GM12878 (cell line): ENCODE measurements at regions not wholly inside any gene's neighbourhood (a gene's known extent, or its start where the extent isn't known, plus 50 kb on each side); places are given as distances from the start of the nearest gene placed in this dataset.

Source experiments
- ATAC-seq: fragments of 200-7000 bp; cut with Tn5 transposase; 3 replicates; pipeline ENCODE4 v1.9.1; 2020; ENCODE audit warnings: mild to moderate bottlenecking, moderate library complexity
- BruUV-seq: library from RNA; stranded (reverse); fragments of 400-500 nt; replicated peaks from 2 replicates; lab custom pipeline; 2021; lab: Mats Ljungman, UMichigan
- CTCF ChIA-PET: fragments of 300-600 bp; sonication (Branson Sonifier 250); formaldehyde crosslinking; extraction: SDS; loops from one replicate; lab custom pipeline; 2021; ENCODE audit warnings: inconsistent platforms; lab: Yijun Ruan, JAX
- POLR2A ChIA-PET: fragments of 350-600 bp; formaldehyde crosslinking; extraction: SDS; loops from one replicate; lab custom pipeline; 2021; ENCODE audit warnings: inconsistent platforms; lab: Charles Lee
- RAD21 ChIA-PET: fragments of 300-600 bp; sonication (Branson Sonifier 250); formaldehyde crosslinking; loops from one replicate; lab custom pipeline; 2023; ENCODE audit warnings: antibody characterized with exemption; ENCODE audit not compliant: unreplicated experiment; lab: Charles Lee
- SMC1A ChIA-PET: fragments of 300-600 bp; sonication (Branson Sonifier 250); formaldehyde crosslinking; loops from one replicate; lab custom pipeline; 2023; ENCODE audit not compliant: unreplicated experiment, uncharacterized antibody; lab: Charles Lee
- DNase-seq: peaks from one replicate; pipeline ENCODE4 v3.0.0-alpha.2; 2011; ENCODE audit warnings: low read depth, low spot score
- FAIRE-seq: peaks from 3 replicates; lab custom pipeline; 2011; peaks lifted over from hg19 to GRCh38; lab: Jason Lieb, UNC
- H2AFZ ChIP-seq: 2 replicates; pipeline ENCODE4 v1.6.0; 2011; ENCODE audit warnings: low read depth, low read length, control low read depth; ENCODE audit not compliant: control insufficient read depth
- H3K27ac ChIP-seq: 2 replicates; pipeline ENCODE4 v1.5.1; 2011; ENCODE audit warnings: control low read depth; ENCODE audit not compliant: control insufficient read depth, insufficient read depth
- H3K27me3 ChIP-seq, 2 experiments: replicated peaks in 1 of 2; 2 replicates each; pipeline versions ENCODE4 v1.6.0 to v1.6.1; 2011; ENCODE audit warnings: low read length in 1 of 2; ENCODE audit not compliant: control insufficient read depth in 2 of 2, insufficient read depth in 2 of 2
- H3K36me3 ChIP-seq, 2 experiments: 2 replicates each; pipeline ENCODE4 v1.5.1; 2011; ENCODE audit warnings: low read length in 1 of 2; ENCODE audit not compliant: control insufficient read depth in 2 of 2, insufficient read depth in 2 of 2
- H3K4me1 ChIP-seq: 2 replicates; pipeline ENCODE4 v1.6.1; 2011; ENCODE audit warnings: mild to moderate bottlenecking, low read length, moderate library complexity, mixed read lengths; ENCODE audit not compliant: control insufficient read depth, insufficient read depth
- H3K4me2 ChIP-seq: 2 replicates; pipeline ENCODE4 v1.6.0; 2011; ENCODE audit warnings: control low read depth; ENCODE audit not compliant: control insufficient read depth, insufficient read depth
- H3K4me3 ChIP-seq: fragments of 200-600 bp; sonication (generic); 2 replicates; pipeline ENCODE4 v1.5.1; 2016
- H3K79me2 ChIP-seq: 2 replicates; pipeline ENCODE4 v1.6.0; 2011; ENCODE audit warnings: low read length; ENCODE audit not compliant: control insufficient read depth, insufficient read depth
- H3K9ac ChIP-seq: 2 replicates; pipeline ENCODE4 v1.8.0; 2011; ENCODE audit warnings: low read length, control low read depth, mixed read lengths; ENCODE audit not compliant: control insufficient read depth, insufficient read depth
- H3K9me3 ChIP-seq: replicated peaks from 3 replicates; pipeline ENCODE4 v1.5.1; 2011; ENCODE audit warnings: mild to moderate bottlenecking, low read length; ENCODE audit not compliant: control insufficient read depth, insufficient read depth
- H4K20me1 ChIP-seq: 2 replicates; pipeline ENCODE4 v1.6.0; 2011; ENCODE audit not compliant: control insufficient read depth, insufficient read depth
- JUND ChIP-seq: IDR thresholded peaks from 2 replicates; pipeline ENCODE4 v1.6.1; 2012; ENCODE audit warnings: low read depth, mild to moderate bottlenecking, low read length, improper control_type of control experiment, moderate library complexity
- SRF ChIP-seq, 2 experiments: IDR thresholded peaks; 2 replicates each; pipeline ENCODE4 v1.6.1; 2011; ENCODE audit warnings: low read depth in 2 of 2, low read length in 2 of 2, mild to moderate bottlenecking in 1 of 2, moderate library complexity in 1 of 2
- whole genome bisulfite sequencing: methylation state at CpG from one replicate; pipeline ENCODE4 v1.1.6; 2016; ENCODE audit warnings: low lambda C conversion rate; ENCODE audit not compliant: insufficient replicate concordance, insufficient coverage; ENCODE audit errors: missing lambda C conversion rate; 5-methylcytosine and 5-hydroxymethylcytosine counted together
- in situ Hi-C: fragments of 300-500 bp; cut with MboI; formaldehyde crosslinking; loops from 9 replicates; pipeline ENCODE4 v1.14.3; 2018; ENCODE audit warnings: mixed read lengths
- intact Hi-C: fragments of 100-400 bp; cut with micrococcal nuclease; formaldehyde crosslinking; loops from one replicate; pipeline ENCODE4 v1.14.2; 2022; ENCODE audit not compliant: unreplicated experiment
- TF ChIP-seq, protein P1 (sequence below): IDR thresholded peaks from 2 replicates; pipeline ENCODE4 v1.6.1; 2011; ENCODE audit warnings: mild to moderate bottlenecking, low read depth, low read length, moderate library complexity; ENCODE audit not compliant: insufficient replicate concordance
- TF ChIP-seq, protein P2 (sequence below), 3 experiments: IDR thresholded peaks in 2 of 3; conservative IDR thresholded peaks in 1 of 3; 2 replicates each; pipeline ENCODE4 v1.5.1; 2011; ENCODE audit warnings: low read depth in 3 of 3, low read length in 3 of 3, mild to moderate bottlenecking in 3 of 3, control low read depth in 2 of 3, moderate library complexity in 2 of 3, inconsistent platforms in 1 of 3, mixed read lengths in 1 of 3; ENCODE audit not compliant: control insufficient read depth in 2 of 3, insufficient read depth in 1 of 3; ENCODE audit errors: extremely low read depth in 1 of 3
- TF ChIP-seq, protein P3 (sequence below): fragments of 450-650 bp; IDR thresholded peaks from 2 replicates; pipeline ENCODE4 v1.6.1; 2016; ENCODE audit warnings: mild to moderate bottlenecking

DNA sequence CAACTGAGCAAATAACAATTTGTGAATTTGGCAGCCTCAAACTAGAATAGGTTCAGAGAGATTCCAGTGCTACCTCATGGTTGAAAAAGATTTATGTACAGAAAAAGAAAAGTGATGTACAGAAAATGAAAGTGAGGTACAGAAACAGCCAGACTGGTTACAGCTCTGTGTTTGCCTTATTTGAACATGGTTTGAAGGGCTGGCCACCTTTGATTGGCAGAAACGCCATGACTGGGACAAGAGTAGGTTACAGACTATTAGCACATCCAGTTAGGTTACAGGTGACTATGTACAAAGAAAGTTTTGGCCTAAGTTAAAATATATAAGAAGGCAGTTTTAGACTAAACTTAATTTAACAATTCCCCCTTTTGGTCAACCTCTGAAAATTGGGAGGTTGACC is 309.4 kb downstream of the BTG1 start:
- Histone ChIP-seq H2AFZ (peak overlapping the region; percentile 16), H4K20me1 (no peaks in the 10 kb centered on the region), H3K4me3 (no peak overlapping the region), H3K9me3 (no peaks in the 10 kb centered on the region), H3K27ac (no peak overlapping the region), H3K9ac (no peak overlapping the region), H3K27me3 (no peaks in the 10 kb centered on the region), H3K79me2 (no peaks in the 10 kb centered on the region), H3K4me2 (no peak overlapping the region), H3K4me1 (no peaks in the 10 kb centered on the region), H3K36me3 (no peaks in the 10 kb centered on the region)
- DNase-seq (no peak), FAIRE-seq (no peak), ATAC-seq (peak; percentile 83)
- ChIA-PET CTCF (no interaction called here), POLR2A (no interaction called here), SMC1A (no interaction called here), RAD21 (no interaction called here)
- intact Hi-C loops: no loop called here
- TF ChIP-seq SRF (IDR thresholded peaks at IDR 0.05; ENCODE audit: low read depth in 2 of 2, low read length in 2 of 2): 0 out of 4 replicates have a peak, but pooled peaks of 1 of the 2 experiments have one; percentile 22
- TF ChIP-seq, protein P1, sequence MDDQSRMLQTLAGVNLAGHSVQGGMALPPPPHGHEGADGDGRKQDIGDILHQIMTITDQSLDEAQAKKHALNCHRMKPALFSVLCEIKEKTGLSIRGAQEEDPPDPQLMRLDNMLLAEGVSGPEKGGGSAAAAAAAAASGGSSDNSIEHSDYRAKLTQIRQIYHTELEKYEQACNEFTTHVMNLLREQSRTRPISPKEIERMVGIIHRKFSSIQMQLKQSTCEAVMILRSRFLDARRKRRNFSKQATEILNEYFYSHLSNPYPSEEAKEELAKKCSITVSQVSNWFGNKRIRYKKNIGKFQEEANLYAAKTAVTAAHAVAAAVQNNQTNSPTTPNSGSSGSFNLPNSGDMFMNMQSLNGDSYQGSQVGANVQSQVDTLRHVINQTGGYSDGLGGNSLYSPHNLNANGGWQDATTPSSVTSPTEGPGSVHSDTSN: peak; percentile 30
- TF ChIP-seq, protein P2, sequence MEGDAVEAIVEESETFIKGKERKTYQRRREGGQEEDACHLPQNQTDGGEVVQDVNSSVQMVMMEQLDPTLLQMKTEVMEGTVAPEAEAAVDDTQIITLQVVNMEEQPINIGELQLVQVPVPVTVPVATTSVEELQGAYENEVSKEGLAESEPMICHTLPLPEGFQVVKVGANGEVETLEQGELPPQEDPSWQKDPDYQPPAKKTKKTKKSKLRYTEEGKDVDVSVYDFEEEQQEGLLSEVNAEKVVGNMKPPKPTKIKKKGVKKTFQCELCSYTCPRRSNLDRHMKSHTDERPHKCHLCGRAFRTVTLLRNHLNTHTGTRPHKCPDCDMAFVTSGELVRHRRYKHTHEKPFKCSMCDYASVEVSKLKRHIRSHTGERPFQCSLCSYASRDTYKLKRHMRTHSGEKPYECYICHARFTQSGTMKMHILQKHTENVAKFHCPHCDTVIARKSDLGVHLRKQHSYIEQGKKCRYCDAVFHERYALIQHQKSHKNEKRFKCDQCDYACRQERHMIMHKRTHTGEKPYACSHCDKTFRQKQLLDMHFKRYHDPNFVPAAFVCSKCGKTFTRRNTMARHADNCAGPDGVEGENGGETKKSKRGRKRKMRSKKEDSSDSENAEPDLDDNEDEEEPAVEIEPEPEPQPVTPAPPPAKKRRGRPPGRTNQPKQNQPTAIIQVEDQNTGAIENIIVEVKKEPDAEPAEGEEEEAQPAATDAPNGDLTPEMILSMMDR (IDR thresholded peaks at IDR 0.05 in 2 of 3, conservative IDR thresholded peaks at IDR 0.05 in 1 of 3; ENCODE audit: control insufficient read depth in 2 of 3, extremely low read depth in 1 of 3, insufficient read depth in 1 of 3, low read depth in 3 of 3, low read length in 3 of 3): no peak
- TF ChIP-seq, protein P3, sequence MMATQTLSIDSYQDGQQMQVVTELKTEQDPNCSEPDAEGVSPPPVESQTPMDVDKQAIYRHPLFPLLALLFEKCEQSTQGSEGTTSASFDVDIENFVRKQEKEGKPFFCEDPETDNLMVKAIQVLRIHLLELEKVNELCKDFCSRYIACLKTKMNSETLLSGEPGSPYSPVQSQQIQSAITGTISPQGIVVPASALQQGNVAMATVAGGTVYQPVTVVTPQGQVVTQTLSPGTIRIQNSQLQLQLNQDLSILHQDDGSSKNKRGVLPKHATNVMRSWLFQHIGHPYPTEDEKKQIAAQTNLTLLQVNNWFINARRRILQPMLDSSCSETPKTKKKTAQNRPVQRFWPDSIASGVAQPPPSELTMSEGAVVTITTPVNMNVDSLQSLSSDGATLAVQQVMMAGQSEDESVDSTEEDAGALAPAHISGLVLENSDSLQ: peak; percentile 71
- TF ChIP-seq JUND: no peak
- in situ Hi-C loops: no loop called here
- no TSS peak for BruUV-seq
- WGBS: 89% methylated on average over 1 of the region's 1 CpG
